ENCODE measurements at regions not wholly inside any gene's neighbourhood (a gene's known extent, or its start where the extent isn't known, plus 50 kb on each side); places are given as distances from the start of the nearest gene placed in this dataset.

- TF ChIP-seq CTCF (IDR thresholded peaks at IDR 0.05; ENCODE audit: low read depth, low read length, missing control alignments), result no peak
- DNase-seq (ENCODE audit: low read depth), result no peak
- no peak overlapping the region for H3K4me3 ChIP-seq (ENCODE audit: low read depth, low read length)
Measured at GRCh38 chr9:8140557-8140956, 341.0 kb upstream of the DMAC1 start.

- H3K4me3 ChIP-seq (ENCODE audit: low read depth, low read length), result no peak overlapping the region
- no peak for TF ChIP-seq CTCF (IDR thresholded peaks at IDR 0.05; ENCODE audit: low read depth, low read length, missing control alignments)
- DNase-seq (ENCODE audit: low read depth), result no peak
Measured at GRCh38 chr9:8139756-8140155, 340.2 kb upstream of the DMAC1 start.

- no peak for DNase-seq (ENCODE audit: low read depth)
- H3K4me3 ChIP-seq (ENCODE audit: low read depth, low read length), result no peak overlapping the region
- TF ChIP-seq CTCF (IDR thresholded peaks at IDR 0.05; ENCODE audit: low read depth, low read length, missing control alignments), result no peak
Measured at GRCh38 chr9:8136477-8136876, 336.9 kb upstream of the DMAC1 start.

- no peak overlapping the region for H3K4me3 ChIP-seq (ENCODE audit: low read depth, low read length)
- TF ChIP-seq CTCF (IDR thresholded peaks at IDR 0.05; ENCODE audit: low read depth, low read length, missing control alignments), result no peak
- DNase-seq (ENCODE audit: low read depth), result no peak
Measured at GRCh38 chr9:8134635-8135034, 335.1 kb upstream of the DMAC1 start.

DNA sequence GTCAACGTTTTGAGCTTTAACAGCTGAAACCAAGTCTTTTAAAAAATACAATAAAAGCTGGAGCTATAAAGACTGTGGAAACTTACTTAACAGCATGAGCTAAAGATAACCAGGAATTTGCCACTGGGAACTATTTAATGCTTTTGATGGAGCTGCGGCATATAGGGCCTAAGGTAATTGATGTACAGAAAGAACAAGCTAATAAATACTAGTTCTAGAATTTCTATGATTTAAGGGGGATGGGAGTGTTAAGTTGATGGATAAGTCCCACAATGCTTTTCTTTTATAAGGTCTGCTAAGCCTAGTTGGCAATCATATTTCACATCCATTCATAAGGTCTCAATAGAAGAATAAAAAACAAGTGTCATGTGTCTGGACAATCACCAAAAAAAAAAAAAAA, 334.0 kb upstream of the DMAC1 start:
- no peak overlapping the region for H3K4me3 ChIP-seq (ENCODE audit: low read depth, low read length)
- TF ChIP-seq CTCF (IDR thresholded peaks at IDR 0.05; ENCODE audit: low read depth, low read length, missing control alignments), result no peak
- no peak for DNase-seq (ENCODE audit: low read depth)

- DNase-seq (ENCODE audit: low read depth), result no peak
- TF ChIP-seq CTCF (IDR thresholded peaks at IDR 0.05; ENCODE audit: low read depth, low read length, missing control alignments), result no peak
Measured at GRCh38 chr9:8115570-8115969, 316.0 kb upstream of the DMAC1 start.

DNA sequence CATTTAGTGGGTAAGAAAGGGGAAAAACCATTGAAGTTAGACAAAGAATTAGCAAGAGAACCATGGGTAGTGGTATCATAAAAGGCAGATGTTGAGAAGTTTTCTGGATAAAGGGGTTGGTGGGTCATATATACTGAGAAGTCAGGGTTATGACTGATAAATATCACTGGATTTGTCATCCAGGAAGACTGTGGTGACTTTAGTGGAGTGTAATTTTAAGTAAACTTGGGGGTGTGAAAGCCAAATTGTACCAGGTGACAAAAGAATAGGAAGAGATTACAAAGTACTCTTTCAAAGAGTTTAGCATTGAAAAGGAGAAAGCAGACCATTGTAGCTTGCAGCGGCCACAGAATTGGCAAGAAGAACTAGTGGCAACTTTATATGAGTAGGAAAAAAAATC, 315.2 kb upstream of the DMAC1 start:
- DNase-seq (ENCODE audit: low read depth), result no peak
- no peak for TF ChIP-seq CTCF (IDR thresholded peaks at IDR 0.05; ENCODE audit: low read depth, low read length, missing control alignments)
- no peak overlapping the region for H3K4me3 ChIP-seq (ENCODE audit: low read depth, low read length)

More at GRCh38 chr9:8115570-8115969, 316.0 kb upstream of the DMAC1 start:
- no peak overlapping the region for H3K4me3 ChIP-seq (ENCODE audit: low read depth, low read length)
